OCI-LY3 (cell line): ENCODE measurements at regions not wholly inside any gene's neighbourhood (a gene's known extent, or its start where the extent isn't known, plus 50 kb on each side); places are given as distances from the start of the nearest gene placed in this dataset.

Experiments
- H2AFZ ChIP-seq: fragments of 200-600, 300-600 bp; shearing (Covaris generic); 2 replicates; pipeline ENCODE4 v1.6.0; 2014; ENCODE audit warnings: antibody characterized with exemption, low read depth, low read length
- H3K27ac ChIP-seq: fragments of 200-600, 300-600 bp; sonication (generic); 2 replicates; pipeline ENCODE4 v1.5.1; 2014; ENCODE audit warnings: mild to moderate bottlenecking, low read length, moderate library complexity, mixed read lengths
- H3K27me3 ChIP-seq: fragments of 200-600, 300-600 bp; sonication (generic); 2 replicates; pipeline ENCODE4 v1.6.1; 2014; ENCODE audit warnings: low read depth, low read length, mixed read lengths
- H3K36me3 ChIP-seq: fragments of 200-600, 300-600 bp; sonication (generic); replicated peaks from 2 replicates; pipeline ENCODE3; 2014; ENCODE audit warnings: low read depth, low read length, mixed read lengths
- H3K4me1 ChIP-seq: fragments of 300-600, 200-600 bp; sonication (generic); 2 replicates; pipeline ENCODE4 v1.6.1; 2014; ENCODE audit warnings: low read length, mixed read lengths
- H3K4me2 ChIP-seq: fragments of 200-600, 300-600 bp; sonication (generic); 2 replicates; pipeline ENCODE4 v1.6.1; 2014; ENCODE audit warnings: low read length, mixed read lengths
- H3K4me3 ChIP-seq: fragments of 300-600, 200-600 bp; sonication (generic); 2 replicates; pipeline ENCODE4 v1.5.1; 2014; ENCODE audit warnings: antibody characterized with exemption, mild to moderate bottlenecking, low read length, moderate library complexity
- H3K79me2 ChIP-seq: fragments of 300-600, 200-600 bp; shearing (Covaris generic); 2 replicates; pipeline ENCODE4 v1.6.1; 2014; ENCODE audit warnings: mild to moderate bottlenecking, low read length, mixed read lengths
- H3K9ac ChIP-seq: fragments of 300-600, 200-600 bp; shearing (Covaris generic); 2 replicates; pipeline ENCODE4 v1.6.0; 2014; ENCODE audit warnings: mild to moderate bottlenecking, low read length, moderate library complexity
- H3K9me3 ChIP-seq: fragments of 200-600, 300-600 bp; shearing (Covaris generic); 2 replicates; pipeline ENCODE4 v1.6.1; 2014; ENCODE audit warnings: low read length, mixed read lengths; ENCODE audit not compliant: insufficient read depth
- H4K20me1 ChIP-seq: fragments of 200-600, 300-600 bp; sonication (generic); 2 replicates; pipeline ENCODE4 v1.6.1; 2016; ENCODE audit warnings: low read length, mixed read lengths; ENCODE audit not compliant: insufficient read depth
- EZH2phosphoT487 ChIP-seq: fragments of 200-600 bp; shearing (Covaris generic); IDR thresholded peaks from 2 replicates; pipeline ENCODE4 v1.6.1; 2018; ENCODE audit warnings: antibody characterized with exemption, mixed run types, low read depth
- TF ChIP-seq, protein P1 (sequence below): fragments of 200-600, 300-600 bp; sonication (generic); IDR thresholded peaks from 2 replicates; pipeline ENCODE4 v1.5.1; 2014; ENCODE audit warnings: antibody characterized with exemption, low read length, low read depth

DNA sequence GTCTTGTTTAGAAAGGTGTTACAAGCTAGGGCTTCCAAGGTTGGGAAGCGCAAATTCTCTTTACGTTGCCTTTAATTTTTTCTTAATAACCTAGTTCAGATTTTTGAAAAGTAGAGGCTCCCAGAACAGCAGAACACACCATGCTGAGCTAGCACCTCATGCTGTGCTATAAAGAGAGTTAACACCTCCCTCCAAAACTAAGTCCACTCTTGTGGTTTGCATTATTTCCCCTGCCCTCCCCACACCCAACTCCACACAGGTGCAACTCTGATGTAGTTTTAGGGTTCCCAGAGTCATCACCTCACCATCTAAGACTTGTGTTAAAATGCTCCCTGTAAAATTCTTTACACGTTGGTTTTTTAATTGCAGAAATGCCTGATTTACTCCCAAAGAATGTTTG lies 459.4 kb upstream of the JARID2 start:
- Histone ChIP-seq H3K4me1 (no peaks in the 10 kb centered on the region), H3K4me2 (no peak overlapping the region), H3K9ac (no peak overlapping the region), H3K79me2 (no peaks in the 10 kb centered on the region), H2AFZ (no peak overlapping the region), H4K20me1 (no peaks in the 10 kb centered on the region), H3K9me3 (no peaks in the 10 kb centered on the region), H3K27me3 (no peaks in the 10 kb centered on the region), H3K4me3 (no peak overlapping the region), H3K36me3 (no peaks in the 10 kb centered on the region), H3K27ac (no peak overlapping the region)
- no peak for TF ChIP-seq EZH2phosphoT487
- TF ChIP-seq, protein P1, sequence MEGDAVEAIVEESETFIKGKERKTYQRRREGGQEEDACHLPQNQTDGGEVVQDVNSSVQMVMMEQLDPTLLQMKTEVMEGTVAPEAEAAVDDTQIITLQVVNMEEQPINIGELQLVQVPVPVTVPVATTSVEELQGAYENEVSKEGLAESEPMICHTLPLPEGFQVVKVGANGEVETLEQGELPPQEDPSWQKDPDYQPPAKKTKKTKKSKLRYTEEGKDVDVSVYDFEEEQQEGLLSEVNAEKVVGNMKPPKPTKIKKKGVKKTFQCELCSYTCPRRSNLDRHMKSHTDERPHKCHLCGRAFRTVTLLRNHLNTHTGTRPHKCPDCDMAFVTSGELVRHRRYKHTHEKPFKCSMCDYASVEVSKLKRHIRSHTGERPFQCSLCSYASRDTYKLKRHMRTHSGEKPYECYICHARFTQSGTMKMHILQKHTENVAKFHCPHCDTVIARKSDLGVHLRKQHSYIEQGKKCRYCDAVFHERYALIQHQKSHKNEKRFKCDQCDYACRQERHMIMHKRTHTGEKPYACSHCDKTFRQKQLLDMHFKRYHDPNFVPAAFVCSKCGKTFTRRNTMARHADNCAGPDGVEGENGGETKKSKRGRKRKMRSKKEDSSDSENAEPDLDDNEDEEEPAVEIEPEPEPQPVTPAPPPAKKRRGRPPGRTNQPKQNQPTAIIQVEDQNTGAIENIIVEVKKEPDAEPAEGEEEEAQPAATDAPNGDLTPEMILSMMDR, result no peak

DNA sequence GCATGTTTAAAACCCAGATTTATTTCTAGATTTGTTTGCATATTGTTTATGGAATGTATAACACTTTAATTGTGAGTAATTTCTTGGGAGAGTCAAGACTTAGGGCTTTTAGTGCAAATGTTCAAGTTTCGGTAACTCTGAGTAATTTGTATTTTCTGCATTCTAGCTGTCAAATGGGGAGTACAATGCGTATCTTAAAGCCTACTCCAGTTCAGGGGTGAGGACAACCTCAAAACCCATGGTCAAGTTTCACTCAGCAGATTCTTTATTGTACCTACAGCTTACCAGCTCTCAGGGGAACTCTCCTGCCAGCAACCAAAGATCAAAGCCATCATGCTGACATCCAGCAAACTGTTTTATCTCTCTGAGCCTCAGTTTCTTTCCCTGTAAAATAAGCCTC lies 458.6 kb upstream of the JARID2 start:
- Histone ChIP-seq H3K4me2 (no peak overlapping the region), H3K79me2 (no peaks in the 10 kb centered on the region), H3K27me3 (no peaks in the 10 kb centered on the region), H3K9me3 (no peaks in the 10 kb centered on the region), H3K9ac (no peak overlapping the region), H4K20me1 (no peaks in the 10 kb centered on the region), H3K36me3 (no peaks in the 10 kb centered on the region), H3K4me1 (no peaks in the 10 kb centered on the region), H2AFZ (no peak overlapping the region), H3K27ac (no peak overlapping the region), H3K4me3 (no peak overlapping the region)
- TF ChIP-seq, protein P1, result no peak
- TF ChIP-seq EZH2phosphoT487, result no peak

DNA sequence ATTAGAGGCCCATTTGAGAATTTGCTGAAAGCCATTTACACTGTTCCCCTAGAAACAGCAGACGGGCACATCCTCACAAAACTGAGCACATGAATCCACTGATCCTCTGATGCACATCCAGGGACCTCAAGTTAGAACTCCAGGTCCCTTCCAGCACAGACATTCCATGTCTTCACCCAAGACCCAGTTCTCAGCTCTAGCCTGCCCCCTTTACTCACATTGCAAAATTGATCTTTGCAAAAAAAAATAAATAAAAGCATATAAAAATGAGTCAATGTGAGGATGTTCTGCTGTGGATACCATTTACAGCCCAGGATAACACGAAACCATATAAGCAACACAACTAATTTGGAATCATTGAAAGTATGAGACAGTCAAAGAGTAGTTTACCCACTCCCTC lies 458.2 kb upstream of the JARID2 start:
- no peak for TF ChIP-seq EZH2phosphoT487
- TF ChIP-seq, protein P1, result no peak
- H3K27me3 ChIP-seq, result no peaks in the 10 kb centered on the region
- H3K9me3 ChIP-seq, result no peaks in the 10 kb centered on the region
- H3K4me2 ChIP-seq, result no peak overlapping the region
- no peak overlapping the region for H3K4me3 ChIP-seq
- no peaks in the 10 kb centered on the region for H3K79me2 ChIP-seq
- H3K36me3 ChIP-seq, result no peaks in the 10 kb centered on the region
- H2AFZ ChIP-seq, result no peak overlapping the region
- no peaks in the 10 kb centered on the region for H3K4me1 ChIP-seq
- no peak overlapping the region for H3K9ac ChIP-seq
- H4K20me1 ChIP-seq, result no peaks in the 10 kb centered on the region
- no peak overlapping the region for H3K27ac ChIP-seq

DNA sequence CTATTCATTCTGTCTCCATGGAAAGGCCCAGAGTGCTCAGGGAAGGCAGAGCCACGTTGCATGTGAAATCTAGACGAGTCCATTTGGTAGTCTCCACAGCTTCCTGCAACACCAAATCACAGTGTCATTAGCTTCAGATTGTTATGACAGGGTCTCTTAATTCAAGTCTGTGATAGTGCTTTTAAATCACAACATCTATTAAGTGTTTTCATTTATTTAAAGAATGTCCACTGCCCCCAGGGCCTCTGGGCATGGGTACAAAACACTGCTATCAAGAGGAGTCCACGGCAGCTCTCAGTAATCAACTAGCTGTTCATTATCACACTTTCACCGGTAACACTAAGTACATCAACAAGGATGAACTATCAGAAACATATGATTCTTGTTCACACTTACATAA lies 455.9 kb upstream of the JARID2 start:
- no peak overlapping the region for H2AFZ ChIP-seq

More for the DNA sequence above, 455.9 kb upstream of the JARID2 start:
- no peaks in the 10 kb centered on the region for H3K79me2 ChIP-seq
- no peak overlapping the region for H3K27ac ChIP-seq
- H3K4me2 ChIP-seq, result no peak overlapping the region
- no peaks in the 10 kb centered on the region for H4K20me1 ChIP-seq
- H3K27me3 ChIP-seq, result no peaks in the 10 kb centered on the region
- no peak for TF ChIP-seq EZH2phosphoT487
- TF ChIP-seq, protein P1, result no peak
- no peaks in the 10 kb centered on the region for H3K36me3 ChIP-seq
- no peak overlapping the region for H3K9ac ChIP-seq
- no peaks in the 10 kb centered on the region for H3K9me3 ChIP-seq
- no peak overlapping the region for H3K4me3 ChIP-seq
- no peaks in the 10 kb centered on the region for H3K4me1 ChIP-seq
